ENCODE measurements at regions not wholly inside any gene's neighbourhood (a gene's known extent, or its start where the extent isn't known, plus 50 kb on each side); places are given as distances from the start of the nearest gene placed in this dataset.
"Not testable (repeated sequence)": the region's sequence is repeated elsewhere in the genome, so short reads cannot be mapped to it uniquely, and the experiment has no call there.

- not testable (repeated sequence) for TF ChIP-seq POLR2A, CTCF (IDR thresholded peaks at IDR 0.05)
Measured at GRCh38 chr4:28286266-28286665, 1425.6 kb downstream of the STIM2 start.

Measured in body of pancreas (tissue), 4 donors.